HTR-8/SVneo (cell line): ENCODE measurements at regions not wholly inside any gene's neighbourhood (a gene's known extent, or its start where the extent isn't known, plus 50 kb on each side); places are given as distances from the start of the nearest gene placed in this dataset.

Experiments used
- DNase-seq: peaks from one replicate; pipeline ENCODE4 v3.0.0; 2011; ENCODE audit warnings: low spot score, mixed read lengths; ENCODE audit not compliant: insufficient read length
- FAIRE-seq: peaks from 2 replicates; lab custom pipeline; 2011; peaks lifted over from hg19 to GRCh38; lab: Jason Lieb, UNC

DNA sequence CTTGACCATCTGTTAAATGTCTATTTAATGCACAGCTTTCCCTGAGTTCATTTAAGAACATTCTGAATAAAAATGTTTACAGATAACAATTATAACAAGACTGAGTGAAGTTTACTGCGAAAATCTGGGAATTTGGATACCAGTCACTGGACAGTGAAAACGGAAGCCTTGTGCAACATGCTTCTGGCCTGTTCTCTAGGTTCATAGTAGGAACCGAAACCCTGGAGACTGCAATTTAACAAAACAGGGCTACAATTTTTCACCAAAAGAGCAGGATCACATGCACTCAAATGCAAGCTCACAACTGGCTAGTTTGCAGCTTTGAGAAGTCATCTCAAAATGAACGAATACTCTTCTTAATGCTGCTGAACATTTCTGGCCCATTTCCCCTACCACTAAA lies 435.9 kb downstream of the NR2F2 start:
- FAIRE-seq = no peak
- DNase-seq = no peak

DNA sequence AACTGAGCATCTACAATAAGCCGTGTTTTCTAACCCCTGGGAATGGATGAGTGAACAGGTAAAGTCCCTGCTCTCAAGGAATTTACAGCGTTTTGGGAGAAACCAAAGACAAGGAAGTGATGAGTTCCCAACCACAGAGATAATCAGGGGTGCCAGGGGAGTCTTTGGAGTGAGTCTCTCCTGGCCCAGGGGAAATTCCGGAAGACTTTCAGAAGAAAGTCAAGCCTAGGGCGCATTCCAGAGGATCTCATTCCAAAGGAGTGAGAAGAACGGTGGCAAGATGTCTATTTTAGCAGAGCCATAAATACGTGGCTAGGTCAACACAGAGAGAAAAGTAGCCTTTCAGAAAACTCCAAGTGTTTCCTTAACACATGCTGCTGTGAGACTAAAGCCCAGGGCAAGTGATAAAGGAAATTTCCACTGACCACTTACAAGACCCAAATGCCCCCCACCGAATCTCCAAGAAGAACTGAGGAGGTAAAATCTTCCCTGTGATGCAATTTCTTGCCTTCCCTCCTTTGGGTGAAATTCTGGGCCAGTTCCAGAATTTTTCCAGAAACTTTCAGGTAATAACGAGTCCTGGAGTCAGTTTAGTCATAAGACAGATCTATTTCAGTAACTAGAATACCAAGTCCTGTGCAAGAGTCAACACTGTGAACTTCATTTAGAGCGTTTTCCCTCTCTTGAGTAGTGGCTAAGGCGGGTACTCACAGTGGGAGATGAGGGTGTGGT lies 437.4 kb downstream of the NR2F2 start:
- peak; percentile 56 for DNase-seq
- FAIRE-seq = no peak

DNA sequence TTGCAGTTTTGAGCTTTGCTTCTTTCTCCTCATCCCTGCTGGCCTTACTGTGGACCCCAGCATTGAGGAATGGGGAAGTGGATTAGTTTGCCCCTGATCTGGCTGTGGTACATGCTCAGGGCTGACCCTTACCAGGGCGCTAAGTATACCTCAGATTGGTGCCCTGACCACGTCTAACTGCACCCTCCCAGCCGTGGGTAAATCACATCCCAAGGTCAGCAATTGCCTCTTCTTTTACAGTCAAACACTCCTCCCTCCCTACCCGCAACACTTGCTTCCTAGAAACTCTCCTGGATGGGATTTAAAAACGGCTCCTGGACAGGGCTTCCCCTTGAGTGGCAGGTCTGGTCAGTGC lies 437.9 kb downstream of the NR2F2 start:
- DNase-seq (no peak), FAIRE-seq (no peak)

GRCh38 chr15:96771035-96771434 lies 440.5 kb downstream of the NR2F2 start:
- FAIRE-seq (no peak), DNase-seq (no peak)

DNA sequence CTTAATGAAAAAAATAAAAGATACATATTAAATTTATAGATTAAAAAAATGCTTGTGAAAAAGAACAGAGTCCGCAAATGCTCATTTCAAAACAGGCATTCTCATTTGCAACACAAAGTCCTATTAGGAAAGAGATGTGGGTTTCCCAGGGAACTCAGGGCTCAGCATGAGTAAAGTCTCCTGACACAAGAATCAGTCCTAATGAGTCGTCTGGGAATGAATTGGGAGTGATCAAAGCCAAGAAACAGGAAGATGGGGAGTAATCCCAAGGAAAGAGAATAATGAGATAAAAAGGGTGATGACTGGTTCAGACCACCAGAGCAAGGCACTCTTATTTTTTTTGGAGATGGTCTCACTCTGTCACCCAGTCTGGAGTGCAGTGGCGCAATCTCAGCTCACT lies 443.7 kb downstream of the NR2F2 start:
- FAIRE-seq (no peak), DNase-seq (no peak)

- DNase-seq (no peak), FAIRE-seq (no peak)
Measured at GRCh38 chr15:96783746-96784145, 453.2 kb downstream of the NR2F2 start.

DNA sequence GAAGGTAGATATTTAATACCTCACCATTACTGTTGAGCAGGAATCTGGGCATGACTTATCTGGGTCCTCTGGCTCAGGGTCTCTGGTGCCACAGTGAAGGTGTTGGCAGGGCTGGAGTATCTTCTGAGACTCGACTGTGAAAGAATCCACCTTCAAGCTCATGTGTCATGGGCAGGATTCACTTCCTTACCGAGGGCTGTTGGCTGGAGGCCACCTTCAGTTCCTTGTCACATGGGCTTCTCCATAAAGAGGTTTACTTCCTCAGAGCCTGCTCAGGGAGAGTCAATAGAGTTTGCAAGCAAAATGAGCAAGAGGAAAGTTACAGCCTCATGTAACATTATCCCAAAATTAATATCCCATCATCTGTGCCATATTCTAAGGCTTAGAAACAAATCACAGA lies 459.5 kb downstream of the NR2F2 start:
- FAIRE-seq (no peak), DNase-seq (no peak)

DNA sequence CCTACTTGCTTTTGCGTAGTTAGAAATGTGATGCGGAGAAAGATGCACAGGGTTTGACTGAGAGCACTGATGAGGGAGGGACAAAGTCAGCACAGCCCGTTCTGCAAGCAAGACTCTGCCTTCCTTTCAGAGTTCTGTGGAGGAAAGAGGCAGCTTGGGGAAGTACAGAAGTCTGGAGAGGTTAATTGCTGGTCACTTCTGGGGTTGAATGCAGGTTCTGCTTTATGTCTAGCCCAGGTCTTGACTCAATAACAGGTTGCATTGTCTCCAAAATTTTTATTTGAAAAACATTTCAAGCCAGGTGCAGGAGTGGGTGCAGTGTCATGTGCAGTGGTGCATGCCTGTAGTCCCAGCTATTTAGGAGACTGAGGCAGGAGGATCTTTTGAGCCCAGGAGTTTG lies 461.7 kb downstream of the NR2F2 start:
- FAIRE-seq (no peak), DNase-seq (no peak)

DNA sequence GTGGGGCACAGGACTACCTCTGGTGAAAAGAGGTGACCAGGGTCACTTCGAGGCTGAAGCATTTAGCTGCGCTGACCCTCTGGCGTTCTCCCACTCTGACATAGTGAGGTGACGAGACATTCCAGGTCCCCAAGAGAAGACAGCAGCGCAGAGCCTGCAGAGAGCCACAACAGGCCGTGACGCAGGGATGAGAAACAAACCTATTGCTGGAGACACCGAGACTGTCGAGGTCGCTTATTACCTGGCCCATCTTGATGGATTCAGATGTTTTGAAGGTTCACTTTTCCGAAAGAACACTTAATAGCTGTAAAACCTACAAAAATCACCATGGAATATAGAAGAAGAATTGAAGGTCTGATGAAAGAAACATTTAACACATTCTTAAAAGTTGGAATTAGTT lies 466.3 kb downstream of the NR2F2 start:
- DNase-seq (no peak), FAIRE-seq (no peak)

GRCh38 chr15:96801576-96802150 lies 471.2 kb downstream of the NR2F2 start:
- no peak for FAIRE-seq
- no peak for DNase-seq

- no peak for DNase-seq
- no peak for FAIRE-seq
Measured at GRCh38 chr15:96802611-96803255, 472.2 kb downstream of the NR2F2 start.

- no peak for DNase-seq
- FAIRE-seq = no peak
Measured at GRCh38 chr15:96804754-96805153, 474.3 kb downstream of the NR2F2 start.

- FAIRE-seq = no peak
- DNase-seq = no peak
Measured at GRCh38 chr15:96807361-96807760, 476.9 kb downstream of the NR2F2 start.

- FAIRE-seq (no peak), DNase-seq (no peak)
Measured at GRCh38 chr15:96817900-96818299, 487.4 kb downstream of the NR2F2 start.

DNA sequence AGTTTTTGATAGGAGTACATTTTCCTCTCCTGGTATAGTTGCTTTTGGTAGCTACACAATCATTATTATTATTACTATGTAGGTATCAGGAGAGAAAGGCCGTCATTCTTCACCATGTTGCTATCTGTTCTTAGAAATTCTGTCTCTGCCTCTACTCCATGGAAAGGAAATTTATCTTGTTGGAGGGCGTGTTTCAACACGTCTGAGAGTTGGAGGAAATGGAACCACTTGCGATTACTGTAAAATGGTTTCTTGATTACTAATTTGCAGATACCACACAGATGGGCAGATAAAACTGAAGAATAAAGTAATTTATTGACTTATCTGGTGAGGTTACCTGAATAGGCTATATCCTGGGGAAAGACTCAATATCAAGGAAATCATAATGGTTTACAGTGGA lies 488.4 kb downstream of the NR2F2 start:
- FAIRE-seq (no peak), DNase-seq (no peak)

DNA sequence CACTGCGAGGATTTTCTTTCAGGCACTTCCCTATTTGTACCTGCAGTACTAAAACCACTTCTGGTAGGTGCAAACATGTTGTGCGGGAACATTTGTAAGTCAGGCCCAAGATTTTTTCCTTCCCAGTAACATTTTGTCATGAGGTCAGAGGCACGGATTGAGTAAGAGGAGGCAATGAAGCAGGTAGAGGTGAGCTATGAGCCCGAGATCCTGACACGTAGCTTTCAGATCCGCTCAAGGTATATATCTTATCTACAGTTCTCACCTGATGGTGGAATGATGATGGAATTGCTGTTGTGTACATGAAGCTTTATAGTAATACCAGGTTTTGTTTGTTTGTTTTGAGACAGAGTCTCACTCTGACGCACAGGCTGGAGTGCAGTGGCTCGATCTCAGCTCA lies 497.5 kb downstream of the NR2F2 start:
- FAIRE-seq (no peak), DNase-seq (no peak)

GRCh38 chr15:96837241-96837970 lies 506.9 kb downstream of the NR2F2 start:
- DNase-seq (no peak), FAIRE-seq (no peak)

DNA sequence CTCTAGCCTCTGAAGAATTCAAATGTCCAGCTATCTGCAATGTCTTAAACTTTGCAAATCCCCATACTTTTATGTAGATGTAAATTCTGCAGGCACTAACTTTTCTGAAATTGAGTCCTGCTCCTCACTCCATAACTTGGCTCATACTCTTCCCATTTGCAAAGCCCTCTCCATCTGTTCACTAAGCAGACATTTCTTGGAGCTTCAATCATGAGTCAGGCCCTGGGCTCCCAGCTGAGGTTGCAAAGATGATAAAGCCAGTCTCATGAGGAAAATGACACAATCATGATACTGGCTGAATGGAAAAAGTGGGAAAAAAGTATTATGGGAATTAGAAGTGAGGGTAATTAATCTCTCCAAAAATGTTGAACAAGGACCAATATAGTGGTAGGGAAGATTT lies 507.6 kb downstream of the NR2F2 start:
- FAIRE-seq = no peak
- no peak for DNase-seq

- FAIRE-seq (no peak), DNase-seq (no peak)
Measured at GRCh38 chr15:96849271-96849900, 518.9 kb downstream of the NR2F2 start.

DNA sequence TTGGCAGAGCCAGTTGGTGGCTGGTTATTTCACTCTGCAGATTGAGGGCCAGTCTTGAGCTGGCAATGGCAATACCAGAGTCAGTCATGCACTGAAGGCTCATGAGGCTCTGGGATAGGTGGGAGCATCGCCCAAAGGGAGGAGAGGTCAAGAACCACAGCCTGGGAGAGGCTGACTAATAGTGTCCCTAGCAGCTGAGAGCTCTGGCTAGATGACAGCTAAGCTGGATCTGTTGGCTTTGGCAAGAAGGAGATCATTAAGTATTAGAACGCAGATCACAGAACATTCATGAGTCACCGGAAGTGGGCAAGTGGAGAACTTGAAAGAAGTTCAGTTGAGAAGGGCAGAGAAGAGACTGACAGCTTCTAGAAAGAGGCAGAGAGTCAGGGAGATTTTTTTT lies 521.1 kb downstream of the NR2F2 start:
- peak; percentile 9 for DNase-seq
- FAIRE-seq = no peak

- FAIRE-seq = no peak
Measured at GRCh38 chr15:96858694-96859093, 528.2 kb downstream of the NR2F2 start.

More at GRCh38 chr15:96858694-96859093, 528.2 kb downstream of the NR2F2 start:
- DNase-seq = no peak
